ENCODE measurements at regions not wholly inside any gene's neighbourhood (a gene's known extent, or its start where the extent isn't known, plus 50 kb on each side); places are given as distances from the start of the nearest gene placed in this dataset.
A peak's percentile ranks its signal among the peaks of the same experiment; 100 is the strongest.

- H4K20me1 ChIP-seq (replicated peaks in 1 of 2; ENCODE audit: control insufficient read depth in 1 of 2, insufficient read depth in 2 of 2, low read length in 2 of 2) = no peaks in the 10 kb centered on the region
- H2BK20ac ChIP-seq (ENCODE audit: low read length) = no peak overlapping the region
- H3K4me1 ChIP-seq (replicated peaks in 1 of 4; ENCODE audit: control insufficient read depth in 3 of 4, insufficient read depth in 4 of 4, low read length in 3 of 4) = no peaks in the 10 kb centered on the region
- FAIRE-seq (peak; percentile 39), DNase-seq (ENCODE audit: low read depth in 1 of 2, low spot score in 2 of 2) (peak in 1 of 2 experiments; percentile 49)
- 87% methylated on average over 1 of the region's 1 CpG; no CpG with 5 or more reads in 1 of the 2 experiments for WGBS, 2 experiments (ENCODE audit: extremely low coverage in 1 of 2, insufficient coverage in 1 of 2, insufficient read length in 1 of 2, insufficient replicate concordance in 2 of 2, low coverage in 1 of 2, low lambda C conversion rate in 2 of 2, missing lambda C conversion rate in 1 of 2)
- no peak overlapping the region for H2BK120ac ChIP-seq (replicated peaks; ENCODE audit: low read depth, low read length)
- no peak overlapping the region for H3K23ac ChIP-seq (ENCODE audit: insufficient read length)
- H3K27me3 ChIP-seq (replicated peaks in 1 of 4; ENCODE audit: control insufficient read depth in 3 of 4, extremely low read depth in 1 of 4, insufficient read depth in 3 of 4, low read length in 3 of 4) = no peaks in the 10 kb centered on the region
- H3K79me1 ChIP-seq (ENCODE audit: low read depth, low read length) = no peaks in the 10 kb centered on the region
- POLR2A ChIA-PET (ENCODE audit: partially characterized antibody) = no interaction called here
- H3K9me3 ChIP-seq (ENCODE audit: insufficient read depth in 2 of 2, low read depth in 1 of 2, low read length in 1 of 2) = no peaks in the 10 kb centered on the region
- H3K14ac ChIP-seq (ENCODE audit: insufficient read length) = no peak overlapping the region
- no peak overlapping the region for H2BK12ac ChIP-seq (ENCODE audit: low read depth, low read length)
- H3K36me3 ChIP-seq (ENCODE audit: control insufficient read depth in 2 of 4, insufficient read depth in 4 of 4, low read length in 3 of 4) = no peaks in the 10 kb centered on the region
- no peak overlapping the region for H2AFZ ChIP-seq (ENCODE audit: low read length)
- no peak overlapping the region for H3K4ac ChIP-seq (replicated peaks; ENCODE audit: insufficient read length, low read depth, low read length)
- no peaks in the 10 kb centered on the region for H3K23me2 ChIP-seq (ENCODE audit: low read depth, low read length)
- no peak overlapping the region for H4K8ac ChIP-seq (ENCODE audit: extremely low read depth, insufficient read depth, low read length)
- H4K5ac ChIP-seq (ENCODE audit: insufficient read length, low read depth, low read length) = no peak overlapping the region
- H3K18ac ChIP-seq (ENCODE audit: extremely low read depth, low read length) = no peak overlapping the region
- H3K4me3 ChIP-seq (ENCODE audit: extremely low read depth in 1 of 4, insufficient read depth in 2 of 4, low read depth in 3 of 4, low read length in 4 of 4) = no peak overlapping the region
- no peak overlapping the region for H3K27ac ChIP-seq (ENCODE audit: low read depth, low read length)
- TF ChIP-seq BCL11A (IDR thresholded peaks at IDR 0.05; ENCODE audit: low read depth in 2 of 2, low read length in 2 of 2) (no peak), KDM1A (IDR thresholded peaks at IDR 0.05; ENCODE audit: borderline replicate concordance, low read length) (no peak), RFX5 (IDR thresholded peaks at IDR 0.05; ENCODE audit: borderline replicate concordance, low read depth, low read length) (no peak), CTCF (IDR thresholded peaks at IDR 0.05; ENCODE audit: control extremely low read depth in 1 of 3, insufficient read depth in 1 of 3, low read depth in 1 of 3, low read length in 3 of 3) (peak in 2 of 3 experiments; percentile 55 to 69; a peak in 3 of 4 replicates), TEAD4 (IDR thresholded peaks at IDR 0.05; ENCODE audit: low read depth, low read length) (no peak), RAD21 (IDR thresholded peaks at IDR 0.05 in 1 of 2, conservative IDR thresholded peaks at IDR 0.05 in 1 of 2; ENCODE audit: low read depth in 2 of 2, low read length in 2 of 2) (peak; percentile 74 to 82)
- H3K4me2 ChIP-seq (ENCODE audit: insufficient read depth in 1 of 2, low read depth in 2 of 2, low read length in 2 of 2) = no peak overlapping the region
- no peak overlapping the region for H2BK15ac ChIP-seq (ENCODE audit: low read length)
- H3K79me2 ChIP-seq (ENCODE audit: control insufficient read depth in 1 of 2, insufficient read depth in 2 of 2, low read length in 2 of 2) = no peaks in the 10 kb centered on the region
- H4K91ac ChIP-seq (replicated peaks; ENCODE audit: insufficient read length, low read length) = no peak overlapping the region
- H2AK5ac ChIP-seq (ENCODE audit: low read depth, low read length) = no peak overlapping the region
- no peak overlapping the region for H3K56ac ChIP-seq (replicated peaks; ENCODE audit: insufficient read length, low read depth, low read length)
- H3K9ac ChIP-seq (replicated peaks in 1 of 4; ENCODE audit: extremely low read depth in 1 of 4, low read depth in 3 of 4, low read length in 3 of 4) = no peak overlapping the region
- CTCF ChIA-PET (ENCODE audit: partially characterized antibody) = interaction anchor here (0.5 to 3.1 kb wide), 22 partner anchors 9 to 991 kb away, joined by 3 to 13 read pairs (median 4); no protein-coding TSS in a partner anchor
- no peak overlapping the region for H2BK5ac ChIP-seq (ENCODE audit: low read depth, low read length)
These were observed 534.4 kb downstream of the ZNF385D start for GRCh38 chr3:21216598-21216997.
